ENCODE measurements at regions not wholly inside any gene's neighbourhood (a gene's known extent, or its start where the extent isn't known, plus 50 kb on each side); places are given as distances from the start of the nearest gene placed in this dataset.

GRCh38 chr5:24749701-24750100 is 104.9 kb upstream of the CDH10 start:
- no peak for DNase-seq (ENCODE audit: low read depth)
- in situ Hi-C loops (cut with HindIII; ENCODE audit: low pct_unique_long_range_greater_than_20kb, low sequenced_read_pairs) = no loop called here

- in situ Hi-C loops (cut with HindIII; ENCODE audit: low pct_unique_long_range_greater_than_20kb, low sequenced_read_pairs) = no loop called here
- DNase-seq (ENCODE audit: low read depth) = no peak
These were observed 102.5 kb upstream of the CDH10 start for GRCh38 chr5:24747327-24747726.

GRCh38 chr5:24742334-24742733 is 97.6 kb upstream of the CDH10 start:
- DNase-seq (ENCODE audit: low read depth) = peak; percentile 82
- in situ Hi-C loops (cut with HindIII; ENCODE audit: low pct_unique_long_range_greater_than_20kb, low sequenced_read_pairs) = no loop called here

- in situ Hi-C loops (cut with HindIII; ENCODE audit: low pct_unique_long_range_greater_than_20kb, low sequenced_read_pairs) = no loop called here
- no peak for DNase-seq (ENCODE audit: low read depth)
These were observed 92.4 kb upstream of the CDH10 start for GRCh38 chr5:24737163-24737562.

GRCh38 chr5:24735284-24735683 is 90.5 kb upstream of the CDH10 start:
- DNase-seq (ENCODE audit: low read depth) = no peak
- in situ Hi-C loops (cut with HindIII; ENCODE audit: low pct_unique_long_range_greater_than_20kb, low sequenced_read_pairs) = no loop called here

GRCh38 chr5:24732184-24732583 is 87.4 kb upstream of the CDH10 start:
- no peak for DNase-seq (ENCODE audit: low read depth)
- in situ Hi-C loops (cut with HindIII; ENCODE audit: low pct_unique_long_range_greater_than_20kb, low sequenced_read_pairs) = no loop called here

GRCh38 chr5:24720743-24721142 is 76.0 kb upstream of the CDH10 start:
- in situ Hi-C loops (cut with HindIII; ENCODE audit: low pct_unique_long_range_greater_than_20kb, low sequenced_read_pairs) = no loop called here

GRCh38 chr5:24714746-24715145 is 70.0 kb upstream of the CDH10 start:
- no peak for DNase-seq (ENCODE audit: low read depth)
- in situ Hi-C loops (cut with HindIII; ENCODE audit: low pct_unique_long_range_greater_than_20kb, low sequenced_read_pairs) = no loop called here

More at GRCh38 chr5:24720743-24721142, 76.0 kb upstream of the CDH10 start:
- no peak for DNase-seq (ENCODE audit: low read depth)

GRCh38 chr5:24712947-24713346 is 68.2 kb upstream of the CDH10 start:
- in situ Hi-C loops (cut with HindIII; ENCODE audit: low pct_unique_long_range_greater_than_20kb, low sequenced_read_pairs) = no loop called here

GRCh38 chr5:24712047-24712446 is 67.3 kb upstream of the CDH10 start:
- in situ Hi-C loops (cut with HindIII; ENCODE audit: low pct_unique_long_range_greater_than_20kb, low sequenced_read_pairs) = no loop called here
- no peak for DNase-seq (ENCODE audit: low read depth)

More at GRCh38 chr5:24712947-24713346, 68.2 kb upstream of the CDH10 start:
- no peak for DNase-seq (ENCODE audit: low read depth)

GRCh38 chr5:24703934-24704333 is 59.2 kb upstream of the CDH10 start:
- in situ Hi-C loops (cut with HindIII; ENCODE audit: low pct_unique_long_range_greater_than_20kb, low sequenced_read_pairs) = no loop called here

More at GRCh38 chr5:24703934-24704333, 59.2 kb upstream of the CDH10 start:
- no peak for DNase-seq (ENCODE audit: low read depth)
